Hindlimb muscle (tissue), 1 donor: ENCODE measurements at regions not wholly inside any gene's neighbourhood (a gene's known extent, or its start where the extent isn't known, plus 50 kb on each side); places are given as distances from the start of the nearest gene placed in this dataset.
"Not testable (repeated sequence)": the region's sequence is repeated elsewhere in the genome, so short reads cannot be mapped to it uniquely, and the experiment has no call there.

Source experiments
- DNase-seq: peaks from one replicate; pipeline ENCODE4 v3.0.0-alpha.2; 2013

- no peak for DNase-seq
Observed at GRCh38 chr2:210730672-210731071, 174.3 kb downstream of the CPS1 start.

GRCh38 chr2:210746826-210747225 lies 190.4 kb downstream of the CPS1 start:
- DNase-seq: not testable (repeated sequence)

GRCh38 chr2:210752532-210752931 lies 196.1 kb downstream of the CPS1 start:
- DNase-seq: no peak

- DNase-seq: no peak
Observed at GRCh38 chr2:210753386-210753785, 197.0 kb downstream of the CPS1 start.

GRCh38 chr2:210756855-210757254 lies 200.5 kb downstream of the CPS1 start:
- no peak for DNase-seq

- DNase-seq: no peak
Observed at GRCh38 chr2:210762604-210763588, 206.5 kb downstream of the CPS1 start.

- no peak for DNase-seq
Observed at GRCh38 chr2:210768329-210768910, 212.0 kb downstream of the CPS1 start.

- no peak for DNase-seq
Observed at GRCh38 chr2:210776756-210777155, 220.4 kb downstream of the CPS1 start.

- DNase-seq: no peak
Observed at GRCh38 chr2:210782222-210782621, 225.8 kb downstream of the CPS1 start.

- not testable (repeated sequence) for DNase-seq
Observed at GRCh38 chr2:210787831-210788230, 231.4 kb downstream of the CPS1 start.

GRCh38 chr2:210792000-210792399 lies 235.6 kb downstream of the CPS1 start:
- no peak for DNase-seq

- no peak for DNase-seq
Observed at GRCh38 chr2:210795506-210795905, 239.1 kb downstream of the CPS1 start.

GRCh38 chr2:210798180-210798579 lies 241.8 kb downstream of the CPS1 start:
- no peak for DNase-seq

GRCh38 chr2:210814251-210815025 lies 258.0 kb downstream of the CPS1 start:
- no peak for DNase-seq

GRCh38 chr2:210816769-210817168 lies 260.4 kb downstream of the CPS1 start:
- no peak for DNase-seq

- no peak for DNase-seq
Observed at GRCh38 chr2:210818473-210818872, 262.1 kb downstream of the CPS1 start.

GRCh38 chr2:210833403-210833802 lies 277.0 kb downstream of the CPS1 start:
- DNase-seq: no peak

- DNase-seq: no peak
Observed at GRCh38 chr2:210839034-210839433, 282.6 kb downstream of the CPS1 start.

- DNase-seq: no peak
Observed at GRCh38 chr2:210839450-210839849, 283.1 kb downstream of the CPS1 start.

GRCh38 chr2:210842896-210843295 lies 286.5 kb downstream of the CPS1 start:
- DNase-seq: no peak

GRCh38 chr2:210844016-210844415 lies 287.6 kb downstream of the CPS1 start:
- DNase-seq: no peak

- no peak for DNase-seq
Observed at GRCh38 chr2:210859314-210859713, 302.9 kb downstream of the CPS1 start.

GRCh38 chr2:210860276-210860675 lies 303.9 kb downstream of the CPS1 start:
- no peak for DNase-seq
